ENCODE measurements at regions not wholly inside any gene's neighbourhood (a gene's known extent, or its start where the extent isn't known, plus 50 kb on each side); places are given as distances from the start of the nearest gene placed in this dataset.

DNA sequence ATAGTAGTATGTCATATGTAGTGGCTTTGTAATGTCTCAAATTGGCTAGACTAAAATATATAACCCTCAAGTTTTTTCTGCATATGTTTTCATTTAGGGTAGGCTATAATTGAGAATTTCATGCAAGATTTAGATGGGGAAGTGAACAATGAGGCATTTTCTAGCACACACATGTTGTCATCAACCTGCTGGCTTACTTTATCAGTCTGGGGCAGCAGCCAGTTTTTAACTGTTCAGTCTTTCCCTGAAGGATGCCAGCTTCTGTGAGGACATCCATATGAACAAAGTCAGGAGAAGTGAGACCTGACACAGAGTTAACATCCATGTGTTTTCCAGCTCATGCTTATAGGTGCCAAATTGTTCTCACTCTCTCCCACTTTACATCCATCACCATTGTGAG, 74.7 kb upstream of the OLFM3 start:
- DNase-seq = no peak

DNA sequence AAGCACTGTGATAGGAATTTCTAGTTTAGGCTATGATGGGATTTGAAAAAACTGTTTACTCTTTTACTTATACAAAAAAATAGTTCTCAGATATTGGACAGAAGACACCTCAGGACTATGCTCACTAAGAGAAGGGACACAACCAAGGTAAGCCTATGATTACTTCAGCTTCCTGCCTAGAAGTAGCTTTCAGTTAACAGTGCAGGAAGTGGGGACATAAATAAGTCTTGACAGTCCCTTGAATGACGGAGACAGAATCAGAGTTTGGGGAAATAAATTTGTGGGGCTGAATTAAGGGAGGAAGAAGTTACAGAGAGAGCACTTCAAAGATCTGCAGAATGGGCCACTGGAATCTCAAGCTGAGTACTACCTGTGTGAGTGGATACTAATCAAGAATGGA, 53.8 kb upstream of the OLFM3 start:
- no peak for DNase-seq

DNA sequence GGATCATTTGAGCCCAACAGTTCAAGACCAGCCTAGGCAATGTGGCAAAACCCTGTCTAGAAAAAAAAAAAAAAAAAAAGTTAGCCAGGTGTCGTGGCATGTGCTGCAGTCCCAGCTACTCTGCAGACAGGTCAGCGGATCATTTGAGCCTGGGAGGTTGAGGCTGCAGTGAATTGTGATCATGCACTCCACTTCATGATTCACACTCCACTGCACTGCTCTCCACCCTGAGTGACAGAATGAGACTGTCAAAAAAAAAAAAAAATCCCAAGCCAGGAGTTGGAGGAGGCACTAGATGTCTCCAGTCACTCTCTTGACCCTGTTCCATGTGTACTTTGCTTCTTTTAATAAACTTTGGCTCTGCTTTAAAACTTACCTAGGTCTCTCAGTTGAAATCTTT, 51.0 kb upstream of the OLFM3 start:
- no peak for DNase-seq

Measured in renal pelvis (tissue), 1 donor.